HepG2 (cell line): ENCODE measurements at regions not wholly inside any gene's neighbourhood (a gene's known extent, or its start where the extent isn't known, plus 50 kb on each side); places are given as distances from the start of the nearest gene placed in this dataset.

Source experiments
- ATAC-seq: fragments of 200-7000 bp; cut with Tn5 transposase; 3 replicates; pipeline ENCODE4 v1.9.1; 2020; ENCODE audit warnings: mild to moderate bottlenecking, moderate library complexity
- BruUV-seq: library from RNA; stranded (reverse); fragments of 400-500 nt; replicated peaks from 2 replicates; lab custom pipeline; 2021; lab: Mats Ljungman, UMichigan
- CTCF ChIA-PET: fragments of 300-600 bp; formaldehyde crosslinking; extraction: SDS; loops from one replicate; lab custom pipeline; 2021; ENCODE audit warnings: low total read pairs, inconsistent platforms, low intra/inter-chr PET ratio; lab: Yijun Ruan, JAX
- POLR2A ChIA-PET: fragments of 350-600 bp; sonication (Branson Sonifier 250); formaldehyde crosslinking; loops from one replicate; lab custom pipeline; 2020; ENCODE audit warnings: antibody characterized with exemption, inconsistent platforms; lab: Yijun Ruan, JAX
- DNase-seq: peaks from one replicate; pipeline ENCODE4 v3.0.0-alpha.2; 2015; ENCODE audit warnings: low spot score
- FAIRE-seq: peaks from 3 replicates; lab custom pipeline; 2011; peaks lifted over from hg19 to GRCh38; lab: Jason Lieb, UNC
- H2AFZ ChIP-seq: one replicate; pipeline ENCODE4 v1.6.1; 2011; ENCODE audit warnings: low read length, inconsistent platforms
- H3K27ac ChIP-seq: fragments of 300-600 bp; 3 replicates; pipeline ENCODE4 v1.8.0; 2011; ENCODE audit warnings: mixed run types, mild to moderate bottlenecking, mixed read lengths, low read length, inconsistent platforms; ENCODE audit not compliant: insufficient read depth; ENCODE audit errors: extremely low read length
- H3K27me3 ChIP-seq, 2 experiments: fragments of 200-600 bp in 1 of 2; 2 replicates in 1 of 2; 3 replicates in 1 of 2; pipeline versions ENCODE4 v1.6.0 to v1.8.0; 2011; ENCODE audit warnings: low read length in 2 of 2, mild to moderate bottlenecking in 2 of 2, moderate library complexity in 2 of 2, inconsistent platforms in 1 of 2; ENCODE audit not compliant: insufficient read depth in 2 of 2, control insufficient read depth in 1 of 2
- H3K36me3 ChIP-seq, 2 experiments: fragments of 200-600 bp in 1 of 2; replicated peaks in 1 of 2; 2 replicates in 1 of 2; 3 replicates in 1 of 2; pipeline versions ENCODE4 v1.5.1 to v1.8.0; 2011; ENCODE audit warnings: low read length in 2 of 2, inconsistent platforms in 1 of 2; ENCODE audit not compliant: insufficient read depth in 2 of 2, control insufficient read depth in 1 of 2
- H3K4me1 ChIP-seq: 2 replicates; pipeline ENCODE4 v1.5.1; 2012; ENCODE audit warnings: low read length, inconsistent platforms; ENCODE audit not compliant: insufficient read depth
- H3K4me2 ChIP-seq: 2 replicates; pipeline ENCODE4 v1.6.0; 2011; ENCODE audit warnings: low read depth, low read length, inconsistent platforms
- H3K4me3 ChIP-seq, 3 experiments: fragments of 200-600 bp in 1 of 3; sonication (generic), shearing (Covaris generic) in 1 of 3; replicated peaks in 1 of 3; 2 replicates each; pipeline ENCODE4 v1.5.1; 2011 to 2016; ENCODE audit warnings: low read length in 3 of 3, inconsistent platforms in 2 of 3, low read depth in 2 of 3, mild to moderate bottlenecking in 2 of 3, control low read depth in 1 of 3, mixed read lengths in 1 of 3; ENCODE audit not compliant: insufficient read depth in 1 of 3
- H3K79me2 ChIP-seq: one replicate; pipeline ENCODE4 v1.6.1; 2011; ENCODE audit warnings: low read length, inconsistent platforms; ENCODE audit not compliant: insufficient read depth
- H3K9ac ChIP-seq: 2 replicates; pipeline ENCODE4 v1.6.0; 2011; ENCODE audit warnings: mild to moderate bottlenecking, low read depth, low read length, inconsistent platforms; ENCODE audit not compliant: insufficient read depth
- H3K9me3 ChIP-seq: 2 replicates; pipeline ENCODE4 v1.5.1; 2012; ENCODE audit warnings: mild to moderate bottlenecking, low read length
- H4K20me1 ChIP-seq: 2 replicates; pipeline ENCODE4 v1.6.0; 2011; ENCODE audit warnings: inconsistent platforms, mild to moderate bottlenecking, low read length, moderate library complexity; ENCODE audit not compliant: insufficient read depth
- ATF7-NPFF ChIP-seq: sonication (generic); formaldehyde crosslinking; IDR thresholded peaks from 2 replicates; pipeline ENCODE4 v1.8.1; 2023; ENCODE audit warnings: mild to moderate bottlenecking, low read depth, missing genetic modification reagents, moderate library complexity
- FOXA1 ChIP-seq, 2 experiments: fragments of 450-650 bp in 1 of 2; sonication (generic) in 1 of 2; formaldehyde crosslinking in 1 of 2; IDR thresholded peaks; 2 replicates each; pipeline versions ENCODE4 v1.4.0 to v1.6.1; 2016 to 2020; ENCODE audit warnings: missing genetic modification reagents in 1 of 2
- FOXO1 ChIP-seq: sonication (generic); formaldehyde crosslinking; IDR thresholded peaks from 2 replicates; pipeline ENCODE4 v1.4.0; 2020; ENCODE audit warnings: missing genetic modification reagents
- HNF4A ChIP-seq: sonication (generic); formaldehyde crosslinking; IDR thresholded peaks from 2 replicates; pipeline ENCODE4 v1.4.0; 2020; ENCODE audit warnings: missing genetic modification reagents
- IRX3 ChIP-seq: sonication (generic); formaldehyde crosslinking; IDR thresholded peaks from 2 replicates; pipeline ENCODE4 v1.8.1; 2023; ENCODE audit warnings: mild to moderate bottlenecking, low read depth, missing genetic modification reagents, borderline replicate concordance
- PHF20 ChIP-seq: sonication (generic); formaldehyde crosslinking; IDR thresholded peaks from 2 replicates; pipeline ENCODE4 v1.5.0; 2020; ENCODE audit warnings: mild to moderate bottlenecking, missing genetic modification reagents
- POLR2A ChIP-seq, 2 experiments: IDR thresholded peaks; 2 replicates each; pipeline ENCODE4 v1.6.1; 2011; ENCODE audit warnings: low read depth in 2 of 2, low read length in 2 of 2, mild to moderate bottlenecking in 1 of 2, moderate library complexity in 1 of 2; ENCODE audit not compliant: insufficient read depth in 1 of 2
- POLR2AphosphoS5 ChIP-seq: IDR thresholded peaks from 2 replicates; pipeline ENCODE4 v1.6.1; 2012; ENCODE audit warnings: low read depth, low read length
- SMYD3 ChIP-seq: sonication (generic); formaldehyde crosslinking; IDR thresholded peaks from 2 replicates; pipeline ENCODE4 v1.8.1; 2023; ENCODE audit warnings: mild to moderate bottlenecking, missing genetic modification reagents
- TBX3 ChIP-seq: fragments of 450-650 bp; IDR thresholded peaks from 2 replicates; pipeline ENCODE4 v1.6.1; 2017; ENCODE audit warnings: antibody characterized with exemption, mild to moderate bottlenecking, inconsistent platforms, borderline replicate concordance
- ZNF343 ChIP-seq: sonication (generic); formaldehyde crosslinking; IDR thresholded peaks from 2 replicates; pipeline ENCODE4 v1.4.0; 2020; ENCODE audit warnings: mild to moderate bottlenecking, missing genetic modification reagents
- ZNF432 ChIP-seq: sonication (generic); formaldehyde crosslinking; IDR thresholded peaks from 2 replicates; pipeline ENCODE4 v1.5.0; 2020; ENCODE audit warnings: missing genetic modification reagents, mild to moderate bottlenecking, borderline replicate concordance
- ZNF563 ChIP-seq: sonication (generic); formaldehyde crosslinking; IDR thresholded peaks from 2 replicates; pipeline ENCODE4 v1.8.0; 2022; ENCODE audit warnings: mild to moderate bottlenecking, moderate library complexity, missing genetic modification reagents
- ZNF746 ChIP-seq: sonication (generic); formaldehyde crosslinking; IDR thresholded peaks from 2 replicates; pipeline ENCODE4 v1.8.0; 2022; ENCODE audit warnings: mild to moderate bottlenecking, missing genetic modification reagents
- WGBS: methylation state at CpG from one replicate; pipeline ENCODE4 v1.1.6; 2017; ENCODE audit warnings: low lambda C conversion rate; 5-methylcytosine and 5-hydroxymethylcytosine counted together
- in situ Hi-C: cut with HindIII; loops from 2 replicates; pipeline ENCODE4 v1.10.0; 2017; ENCODE audit warnings: low pct_unique_long_range_greater_than_20kb; ENCODE audit not compliant: extremely low pct_ligation_motif_present
- intact Hi-C: fragments of 100-400 bp; cut with micrococcal nuclease; formaldehyde crosslinking; loops from one replicate; pipeline ENCODE4 v1.10.0; 2022; ENCODE audit not compliant: unreplicated experiment

- TF ChIP-seq ZNF343 (CRISPR knock-in tag) (peak; percentile 85), POLR2AphosphoS5 (no peak)
- TF ChIP-seq, all 625 proteins: peak for 1
- ATAC-seq (no peak), FAIRE-seq (no peak), DNase-seq (no peak)
- no peak overlapping the region for H3K27ac ChIP-seq
- no peaks in the 10 kb centered on the region for H3K36me3 ChIP-seq
- H3K9ac ChIP-seq: no peak overlapping the region
- H2AFZ ChIP-seq: no peak overlapping the region
- no peaks in the 10 kb centered on the region for H3K79me2 ChIP-seq
- intact Hi-C loops: no loop called here
- no peaks in the 10 kb centered on the region for H3K27me3 ChIP-seq
- POLR2A ChIA-PET: no interaction called here
- in situ Hi-C loops: no loop called here
- no peaks in the 10 kb centered on the region for H4K20me1 ChIP-seq
- H3K4me2 ChIP-seq: no peak overlapping the region
- H3K9me3 ChIP-seq: no peaks in the 10 kb centered on the region
- H3K4me1 ChIP-seq: peaks cover 11% of the 10 kb centered on the region
- H3K4me3 ChIP-seq: no peak overlapping the region
- CTCF ChIA-PET: no interaction called here
- BruUV-seq: no TSS peak
Measured at GRCh38 chr2:190742431-190742830, 93.5 kb downstream of the NAB1 start.

DNA sequence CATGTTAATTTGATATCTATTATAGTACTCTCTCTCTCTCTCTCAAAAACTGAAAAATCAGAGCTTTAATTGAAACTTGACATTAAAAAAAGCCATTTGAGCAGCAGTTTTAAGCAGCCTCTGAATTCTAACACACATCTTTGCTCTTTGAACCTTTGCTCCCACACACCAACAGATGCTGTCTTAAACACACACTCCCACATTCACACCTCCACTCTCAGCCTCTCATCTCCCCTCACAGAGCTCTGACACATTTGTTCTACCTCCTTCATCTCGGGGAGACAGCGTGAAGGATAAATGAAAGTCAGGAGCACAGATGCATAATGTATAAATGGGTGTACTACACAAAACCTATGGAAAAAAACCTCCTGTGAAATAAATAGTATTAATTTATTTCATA is 95.2 kb downstream of the NAB1 start:
- ATAC-seq (peak; percentile 69), FAIRE-seq (no peak), DNase-seq (no peak)
- Histone ChIP-seq H3K9ac (no peak overlapping the region), H4K20me1 (no peaks in the 10 kb centered on the region), H3K4me2 (no peak overlapping the region), H2AFZ (no peak overlapping the region), H3K27me3 (no peaks in the 10 kb centered on the region; a peak in 1 of 5 replicates), H3K36me3 (no peaks in the 10 kb centered on the region), H3K27ac (no peak overlapping the region), H3K79me2 (no peaks in the 10 kb centered on the region), H3K4me3 (no peak overlapping the region), H3K4me1 (peaks cover 11% of the 10 kb centered on the region), H3K9me3 (no peaks in the 10 kb centered on the region)
- TF ChIP-seq HNF4A (CRISPR knock-in tag): peak; percentile 19; the same call in 1 of the 2 replicates
- TF ChIP-seq ZNF563 (CRISPR knock-in tag): no peak
- TF ChIP-seq IRX3 (CRISPR knock-in tag): no peak
- no peak for TF ChIP-seq PHF20
- TF ChIP-seq ZNF746: no peak
- TF ChIP-seq FOXO1: no peak
- TF ChIP-seq ZNF432 (CRISPR knock-in tag): no peak
- TF ChIP-seq ATF7-NPFF (CRISPR knock-in tag): no peak
- TF ChIP-seq POLR2A (IDR thresholded peaks at IDR 0.05; ENCODE audit: insufficient read depth in 1 of 2, low read depth in 2 of 2, low read length in 2 of 2): no peak
- TF ChIP-seq TBX3: 0 out of 2 replicates have a peak, but pooled peaks have one; percentile 19
- no peak for TF ChIP-seq SMYD3 (CRISPR knock-in tag)
- TF ChIP-seq FOXA1 (IDR thresholded peaks at IDR 0.05): no peak
- no peak for TF ChIP-seq FOXA1 (CRISPR knock-in tag; IDR thresholded peaks at IDR 0.05)
- WGBS: 3% methylated on average over 2 of the region's 2 CpGs
- ChIA-PET POLR2A (no interaction called here), CTCF (no interaction called here)
- intact Hi-C loops: no loop called here
- in situ Hi-C loops: no loop called here
- BruUV-seq: no TSS peak
